ENCODE measurements at regions not wholly inside any gene's neighbourhood (a gene's known extent, or its start where the extent isn't known, plus 50 kb on each side); places are given as distances from the start of the nearest gene placed in this dataset.

DNA sequence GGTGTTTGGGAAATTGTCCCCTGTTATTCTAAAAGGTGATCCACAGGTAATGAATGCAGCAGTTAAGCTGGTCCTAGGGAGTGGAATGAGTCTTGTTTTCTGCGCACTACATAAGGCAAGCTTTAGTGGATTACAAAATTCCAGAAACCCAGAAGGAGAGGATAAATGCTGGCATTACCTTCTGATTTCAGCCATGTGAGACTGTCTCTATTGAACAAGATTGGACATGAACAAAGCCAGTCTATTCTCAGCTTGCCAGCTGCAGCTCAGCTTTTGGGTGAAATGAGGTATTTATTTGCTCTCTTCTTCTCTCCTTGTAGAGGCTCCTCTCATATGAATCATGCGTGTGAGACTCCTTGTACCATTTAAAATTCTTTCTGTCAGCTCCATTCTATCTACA is 944.9 kb downstream of the CNTNAP5 start:
- TF ChIP-seq, protein P1, sequence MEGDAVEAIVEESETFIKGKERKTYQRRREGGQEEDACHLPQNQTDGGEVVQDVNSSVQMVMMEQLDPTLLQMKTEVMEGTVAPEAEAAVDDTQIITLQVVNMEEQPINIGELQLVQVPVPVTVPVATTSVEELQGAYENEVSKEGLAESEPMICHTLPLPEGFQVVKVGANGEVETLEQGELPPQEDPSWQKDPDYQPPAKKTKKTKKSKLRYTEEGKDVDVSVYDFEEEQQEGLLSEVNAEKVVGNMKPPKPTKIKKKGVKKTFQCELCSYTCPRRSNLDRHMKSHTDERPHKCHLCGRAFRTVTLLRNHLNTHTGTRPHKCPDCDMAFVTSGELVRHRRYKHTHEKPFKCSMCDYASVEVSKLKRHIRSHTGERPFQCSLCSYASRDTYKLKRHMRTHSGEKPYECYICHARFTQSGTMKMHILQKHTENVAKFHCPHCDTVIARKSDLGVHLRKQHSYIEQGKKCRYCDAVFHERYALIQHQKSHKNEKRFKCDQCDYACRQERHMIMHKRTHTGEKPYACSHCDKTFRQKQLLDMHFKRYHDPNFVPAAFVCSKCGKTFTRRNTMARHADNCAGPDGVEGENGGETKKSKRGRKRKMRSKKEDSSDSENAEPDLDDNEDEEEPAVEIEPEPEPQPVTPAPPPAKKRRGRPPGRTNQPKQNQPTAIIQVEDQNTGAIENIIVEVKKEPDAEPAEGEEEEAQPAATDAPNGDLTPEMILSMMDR (IDR thresholded peaks at IDR 0.05; ENCODE audit: low read length): no peak
- no peak for TF ChIP-seq EZH2 (IDR thresholded peaks at IDR 0.05; ENCODE audit: borderline replicate concordance, low read length)
